HG02798 (cell line): ENCODE measurements at regions not wholly inside any gene's neighbourhood (a gene's known extent, or its start where the extent isn't known, plus 50 kb on each side); places are given as distances from the start of the nearest gene placed in this dataset.
A peak's percentile ranks its signal among the peaks of the same experiment; 100 is the strongest.
"Not testable (repeated sequence)": the region's sequence is repeated elsewhere in the genome, so short reads cannot be mapped to it uniquely, and the experiment has no call there.

Experiments used
- ATAC-seq: cut with Tn5 transposase; IDR thresholded peaks from one replicate; pipeline ENCODE4 v1.9.1; 2021; ENCODE audit warnings: mild to moderate bottlenecking; ENCODE audit not compliant: unreplicated experiment, poor library complexity

DNA sequence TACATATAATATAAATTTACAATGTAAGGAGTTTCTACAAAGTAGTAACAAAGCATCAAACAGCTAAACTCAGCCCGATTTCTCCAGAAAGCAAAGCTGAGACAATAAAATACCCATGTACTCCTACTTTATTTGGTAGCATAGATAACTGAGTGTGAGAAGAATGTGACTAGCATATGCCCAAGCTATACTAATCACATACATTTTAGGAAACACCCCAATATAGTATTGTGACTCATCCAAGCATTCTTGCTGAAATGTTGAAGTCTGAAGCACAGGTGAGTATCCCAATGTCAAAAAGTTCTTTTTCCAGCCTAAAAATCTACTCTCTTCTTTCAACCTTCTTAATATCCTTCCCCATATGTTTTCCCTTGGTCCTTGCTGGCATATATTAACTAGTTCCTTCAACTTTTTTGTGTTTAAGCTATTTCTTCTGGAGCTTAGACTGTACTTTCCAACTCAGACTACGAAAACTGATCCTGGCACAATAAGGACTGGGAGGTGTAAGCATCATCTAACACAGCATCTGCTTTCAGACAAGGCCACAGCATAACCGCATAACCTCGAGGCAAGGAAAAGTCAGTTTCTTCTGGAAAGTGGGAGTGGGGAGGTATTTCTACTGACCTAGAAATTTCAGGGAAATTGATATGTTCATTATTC, 163.0 kb upstream of the RNPC3 start:
- no peak for ATAC-seq

DNA sequence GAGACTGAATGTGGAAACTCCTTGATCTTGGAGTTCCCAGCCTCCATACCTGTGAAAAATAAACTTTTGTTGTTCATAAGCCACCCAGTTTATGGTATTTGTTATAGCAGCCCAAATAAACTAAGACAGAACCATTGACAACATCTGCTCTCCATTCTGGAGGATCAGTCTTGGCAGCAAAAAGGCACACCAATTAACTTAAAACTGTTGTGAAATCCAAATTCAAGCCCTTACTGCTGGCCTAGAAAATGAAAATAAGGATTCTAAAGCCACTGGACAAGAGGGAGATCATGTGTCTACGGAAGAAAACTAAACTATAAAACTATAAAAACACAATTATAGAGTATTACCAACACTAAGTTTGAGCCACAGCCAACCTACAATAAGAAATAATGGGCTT, 172.1 kb upstream of the RNPC3 start:
- ATAC-seq: no peak

DNA sequence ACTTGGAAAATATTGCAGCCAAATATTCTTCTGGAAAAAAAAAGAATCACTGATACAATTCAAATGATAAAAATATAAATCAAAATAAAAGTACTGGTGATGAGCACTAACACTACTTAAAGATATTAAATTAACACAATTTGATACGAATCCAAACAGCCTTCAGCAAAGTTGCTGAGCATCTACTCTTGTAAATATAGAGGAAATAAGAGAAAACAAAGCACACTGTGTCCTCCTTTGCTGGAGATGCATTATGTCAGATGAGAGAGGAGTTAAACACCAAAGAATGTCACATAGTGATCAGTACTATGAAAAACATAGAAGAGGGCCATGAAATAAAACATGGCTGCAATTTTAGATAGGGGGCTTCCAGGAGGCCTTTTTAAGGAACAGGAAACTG, 177.4 kb upstream of the RNPC3 start:
- no peak for ATAC-seq

DNA sequence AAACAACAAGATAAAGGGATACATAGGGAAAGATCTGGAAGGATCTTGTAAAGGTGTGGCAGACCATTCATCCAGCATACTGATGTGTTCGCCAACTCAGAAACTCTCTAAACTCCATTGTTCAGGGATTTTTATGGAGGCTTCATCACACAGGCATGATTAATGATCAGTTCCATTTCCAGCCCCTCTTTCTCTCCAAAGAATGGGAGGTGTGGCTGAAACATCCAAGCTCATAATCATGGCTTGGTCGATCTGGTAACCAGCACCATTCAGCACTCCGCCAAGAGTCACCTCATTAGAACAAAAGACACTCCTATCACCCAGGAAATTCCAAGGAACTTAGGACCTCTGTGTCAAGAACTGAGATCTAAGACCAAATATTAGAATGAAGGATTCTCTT, 180.6 kb upstream of the RNPC3 start:
- ATAC-seq: no peak

DNA sequence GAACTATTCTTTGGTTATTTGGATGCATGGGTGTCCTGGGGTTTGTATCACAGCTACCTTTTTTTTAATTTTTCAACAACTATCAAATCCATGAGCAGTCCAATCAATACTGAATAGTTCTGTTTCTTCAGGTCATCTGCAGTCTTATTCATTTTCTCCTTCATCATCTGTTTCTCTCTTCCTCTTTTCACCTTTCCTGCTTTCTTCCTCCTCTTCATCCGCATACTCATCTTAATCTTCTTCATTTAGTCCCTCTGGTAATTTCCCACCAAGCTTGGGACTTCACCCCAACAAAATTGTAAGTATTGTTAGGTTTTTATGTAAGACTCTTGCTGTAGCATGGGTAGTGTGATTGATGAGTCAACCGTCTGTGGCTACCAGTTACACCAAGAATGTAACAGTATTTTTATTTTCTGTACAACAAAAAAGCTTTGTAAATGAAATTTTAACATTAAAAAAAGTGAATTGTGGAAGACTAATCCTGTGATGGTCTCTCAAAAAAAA, 184.1 kb upstream of the RNPC3 start:
- ATAC-seq: peak; percentile 41

DNA sequence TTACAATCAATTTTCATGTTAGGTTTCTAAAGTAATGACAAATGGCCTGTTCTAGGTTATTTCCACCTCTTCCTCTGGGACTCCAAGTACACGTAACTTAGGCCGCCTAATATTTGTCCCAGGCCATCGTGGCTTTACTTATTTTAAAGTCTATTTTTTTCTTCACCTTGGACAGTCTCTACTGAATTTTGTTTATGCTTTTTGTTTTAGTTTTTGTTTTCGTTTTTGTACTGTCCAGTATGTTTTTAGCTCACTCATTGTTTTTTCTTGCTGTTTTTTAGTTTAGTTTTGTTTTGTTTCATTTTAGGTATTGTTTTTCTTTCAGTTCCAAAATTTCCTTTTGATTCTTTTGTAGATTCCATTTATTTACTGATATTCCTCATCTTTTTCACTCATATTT, 187.7 kb upstream of the RNPC3 start:
- peak; percentile 37 for ATAC-seq

DNA sequence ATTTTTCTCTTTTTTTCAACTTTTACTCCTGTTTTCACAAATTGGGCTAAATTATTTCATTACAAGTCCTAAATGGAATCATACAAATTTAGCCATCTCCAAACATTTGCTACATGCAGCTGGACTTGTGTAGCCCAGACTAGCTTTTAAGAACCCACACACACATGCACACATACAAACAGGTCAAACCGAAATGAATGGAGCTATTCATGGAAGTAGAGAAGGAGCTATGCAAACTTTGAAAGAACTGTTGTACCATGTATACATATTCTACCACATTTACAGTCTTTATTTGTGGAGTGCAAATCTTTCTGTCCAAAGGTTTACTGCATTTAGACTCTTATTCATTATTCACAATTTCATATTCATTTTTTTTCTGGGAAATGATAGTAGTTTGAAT, 189.1 kb upstream of the RNPC3 start:
- no peak for ATAC-seq

DNA sequence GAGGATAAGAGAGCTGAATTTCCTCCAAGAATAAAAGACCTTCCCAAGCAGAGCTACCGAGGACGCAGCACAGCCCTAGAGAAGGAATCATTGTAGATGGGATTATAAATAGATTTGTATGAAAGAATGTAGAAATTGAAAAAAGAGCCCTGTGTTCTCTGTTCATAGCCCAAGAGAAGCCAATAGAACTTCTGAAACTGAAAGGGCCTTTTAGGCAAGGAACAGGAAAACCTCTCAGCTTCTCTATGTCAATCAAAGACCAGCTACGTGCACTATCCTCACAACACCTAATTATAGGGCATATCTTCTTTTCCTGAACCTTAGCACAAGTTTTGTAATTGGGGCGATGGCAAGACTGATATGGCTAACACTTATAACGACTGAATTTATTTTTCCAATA, 192.4 kb upstream of the RNPC3 start:
- ATAC-seq: peak; percentile 79

DNA sequence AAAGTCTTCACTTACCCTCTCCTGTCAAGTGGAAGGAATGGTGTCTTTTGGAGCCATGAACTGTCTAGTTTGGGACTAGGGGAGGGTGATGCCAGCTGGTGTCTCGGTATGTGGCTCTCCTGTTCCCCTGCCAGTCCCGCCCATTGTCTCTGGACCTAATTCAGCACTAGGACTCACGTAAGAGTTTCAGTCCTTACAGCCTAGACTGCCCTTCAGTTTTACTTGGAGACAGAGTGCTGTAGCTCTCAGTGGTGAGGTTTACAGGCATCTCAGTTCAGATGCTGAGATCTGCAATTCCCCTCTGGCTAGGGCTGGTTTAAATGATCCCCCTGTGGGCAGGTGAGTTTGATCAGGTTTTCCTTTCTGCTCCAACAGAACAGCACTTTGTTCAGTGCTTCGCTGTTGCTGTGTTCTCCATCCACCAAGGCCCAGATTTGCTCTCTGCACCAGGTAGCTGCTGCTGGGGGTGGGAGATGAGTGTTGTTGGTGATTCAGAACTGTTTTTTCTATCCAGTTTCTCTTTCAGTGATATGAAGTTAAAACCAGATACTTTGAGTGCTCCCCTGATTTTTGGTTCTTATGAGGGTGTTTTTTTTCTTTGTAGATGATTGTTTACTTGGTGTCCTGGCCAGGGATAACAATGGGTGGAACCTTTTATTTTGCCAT, 198.3 kb upstream of the RNPC3 start:
- ATAC-seq: peak; percentile 60

DNA sequence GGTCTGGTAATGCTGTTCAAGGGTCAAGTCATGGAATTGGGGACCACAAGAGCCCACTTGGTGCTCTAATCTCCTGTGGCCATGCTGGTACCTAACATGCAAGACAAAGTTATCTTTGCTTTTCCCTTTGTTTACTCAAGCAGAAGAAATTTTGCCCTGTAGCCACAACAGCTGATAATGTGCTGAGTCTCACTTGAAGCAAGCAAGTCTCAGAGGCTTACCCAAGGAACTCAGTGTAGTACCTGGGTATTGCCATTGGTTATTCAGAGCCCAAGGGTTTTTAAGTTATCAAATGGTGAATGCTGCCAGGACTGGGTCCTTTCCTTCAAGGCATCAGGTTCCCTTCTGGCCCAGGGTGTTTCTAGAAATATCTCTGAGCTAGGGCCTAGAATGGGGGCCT, 198.9 kb upstream of the RNPC3 start:
- ATAC-seq: no peak

DNA sequence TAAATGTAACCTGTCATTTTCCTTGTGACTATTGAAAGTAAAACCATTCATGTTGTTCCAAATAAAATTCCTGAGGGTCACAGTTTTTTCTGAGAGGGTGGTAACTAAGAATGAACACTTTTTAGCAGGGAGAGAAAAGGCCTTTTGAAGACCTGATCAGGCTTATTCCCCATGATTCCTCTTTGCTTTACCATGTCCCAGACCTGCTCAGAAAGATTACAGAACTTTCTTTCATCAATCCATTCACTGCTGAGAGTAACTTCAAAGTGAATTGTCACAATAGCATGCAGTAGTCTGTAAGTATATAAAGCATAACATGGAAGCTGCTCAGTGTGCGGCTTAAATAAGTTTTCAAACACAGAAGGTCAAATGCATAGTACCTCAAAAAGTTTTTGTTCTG, 201.5 kb upstream of the COL11A1 start:
- ATAC-seq: no peak

DNA sequence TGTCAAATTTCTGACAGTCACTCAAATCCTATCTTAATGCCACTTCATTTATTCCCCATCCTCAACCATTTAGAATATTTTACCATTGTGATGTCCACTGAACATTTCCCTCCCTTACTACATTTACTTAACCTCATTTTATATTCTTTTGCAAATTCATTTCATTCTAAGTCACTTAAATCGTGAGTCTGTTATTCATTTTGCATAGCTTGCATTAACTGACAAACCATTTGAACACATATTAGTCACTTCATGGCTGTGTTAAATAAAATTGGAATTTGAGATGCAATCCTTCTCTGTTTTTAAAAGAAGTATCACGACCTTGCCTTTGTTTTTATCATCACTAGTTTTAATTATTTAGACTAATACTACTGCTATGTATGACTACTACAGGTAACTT, 199.4 kb upstream of the COL11A1 start:
- ATAC-seq: no peak

DNA sequence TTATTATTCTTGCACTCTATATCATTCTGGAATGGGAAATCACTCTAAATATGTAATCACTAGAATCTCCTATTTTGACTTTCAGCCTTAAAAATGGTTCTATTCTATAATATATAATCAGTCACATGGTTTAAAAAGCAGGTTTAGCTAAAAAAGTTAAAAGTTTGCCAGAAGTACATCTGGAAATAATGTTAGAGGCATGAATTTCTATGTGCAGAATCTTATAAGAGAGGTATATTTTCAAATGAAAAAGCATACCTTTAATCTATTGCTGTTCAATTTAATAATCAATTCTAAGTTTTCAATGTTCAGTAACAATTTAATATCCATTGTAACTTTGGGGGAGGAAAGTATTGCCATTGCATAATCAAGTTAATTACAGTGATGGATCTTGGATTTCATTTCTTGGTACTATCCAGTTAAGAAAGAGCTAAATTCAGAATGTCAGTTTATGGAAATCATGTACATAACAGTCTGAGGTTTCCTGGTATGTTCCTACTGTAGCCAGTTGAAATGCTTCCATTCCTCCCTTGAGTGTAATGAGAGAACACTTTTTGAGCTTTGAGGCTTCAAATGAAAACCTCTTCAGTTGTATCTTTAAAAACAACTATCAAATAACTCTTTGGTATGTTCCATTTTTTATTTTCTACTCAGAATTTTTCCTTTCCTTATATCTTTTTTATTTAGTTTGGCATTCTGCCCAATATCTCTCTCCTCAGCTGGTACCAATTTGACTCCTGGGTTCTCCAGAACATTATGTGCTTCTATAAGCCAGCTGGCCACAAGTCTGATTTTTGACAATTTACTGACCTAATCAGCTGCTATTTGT, 175.7 kb upstream of the COL11A1 start:
- no peak for ATAC-seq

DNA sequence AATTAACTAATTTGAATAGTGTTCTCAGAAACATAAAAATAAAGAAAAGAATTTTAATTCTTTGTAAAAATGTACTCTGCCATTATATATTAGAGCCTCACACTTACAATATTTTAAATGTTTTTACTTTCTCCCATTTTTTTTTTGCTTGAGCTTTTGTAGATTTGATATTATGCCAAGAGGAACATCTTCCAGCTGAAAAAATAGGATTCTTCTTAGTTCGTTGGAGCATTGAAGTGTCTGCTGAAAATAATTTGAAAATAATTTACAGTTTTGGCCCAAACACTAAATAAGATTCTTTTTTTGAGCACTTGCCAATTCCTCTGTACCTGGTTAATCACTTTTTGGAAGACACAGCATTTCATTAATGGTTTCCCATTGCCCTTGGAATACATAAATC, 175.0 kb upstream of the COL11A1 start:
- ATAC-seq: no peak

DNA sequence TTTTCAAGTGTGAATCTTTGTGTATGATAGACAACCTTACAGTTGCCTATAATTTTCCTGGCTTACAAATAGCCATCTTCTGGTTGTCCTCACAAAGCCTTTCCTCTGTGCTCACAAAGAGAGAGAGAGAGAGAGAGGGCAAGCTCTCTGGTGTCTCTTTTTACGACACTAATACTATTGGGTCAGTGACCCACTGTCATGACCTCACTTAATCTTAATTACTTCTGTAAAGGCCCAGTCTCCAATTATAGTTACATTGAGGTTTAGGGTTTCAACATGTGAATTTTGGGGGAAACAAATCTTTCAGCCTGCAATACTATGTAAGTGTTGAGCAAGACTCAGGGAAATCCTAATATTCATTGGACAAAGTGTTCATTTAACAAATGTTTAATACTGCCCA, 167.4 kb upstream of the COL11A1 start:
- no peak for ATAC-seq

DNA sequence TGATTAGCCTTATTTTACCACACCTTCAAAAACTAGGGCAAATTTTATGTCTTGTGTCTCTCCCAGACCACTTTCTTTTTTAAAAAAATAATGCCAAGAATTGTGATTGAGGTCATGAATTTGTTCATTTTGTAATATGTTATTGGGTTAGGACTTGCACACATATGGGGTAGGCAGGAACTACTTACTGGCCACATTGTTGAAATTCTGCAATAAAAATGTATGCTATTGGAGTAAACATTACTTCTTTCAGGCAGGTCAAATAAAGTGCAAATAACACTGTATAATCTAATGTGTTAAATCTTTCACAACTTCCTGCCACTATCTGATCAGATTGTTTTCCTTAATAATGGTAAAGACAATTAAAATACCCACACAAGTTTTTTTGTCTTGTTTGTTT, 166.6 kb upstream of the COL11A1 start:
- no peak for ATAC-seq

DNA sequence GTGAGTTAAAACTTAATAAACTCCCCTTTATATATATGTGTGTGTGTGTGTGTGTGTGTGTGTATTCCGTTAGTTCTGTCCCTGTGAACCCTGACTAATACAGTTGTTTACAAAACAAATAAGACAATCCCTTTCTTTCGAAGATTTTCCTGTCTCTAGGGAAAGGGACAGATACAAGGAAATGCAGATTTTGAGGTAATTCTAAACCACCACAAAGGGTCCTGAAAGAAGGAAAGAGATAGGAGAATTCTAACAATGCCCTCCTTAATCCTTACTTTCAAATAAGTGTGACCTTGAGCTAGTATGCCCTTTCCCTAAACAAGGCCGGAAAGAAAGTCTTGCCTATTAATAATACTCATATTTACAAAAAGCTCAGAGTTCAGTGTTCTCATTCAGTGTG, 164.8 kb upstream of the COL11A1 start:
- no peak for ATAC-seq

DNA sequence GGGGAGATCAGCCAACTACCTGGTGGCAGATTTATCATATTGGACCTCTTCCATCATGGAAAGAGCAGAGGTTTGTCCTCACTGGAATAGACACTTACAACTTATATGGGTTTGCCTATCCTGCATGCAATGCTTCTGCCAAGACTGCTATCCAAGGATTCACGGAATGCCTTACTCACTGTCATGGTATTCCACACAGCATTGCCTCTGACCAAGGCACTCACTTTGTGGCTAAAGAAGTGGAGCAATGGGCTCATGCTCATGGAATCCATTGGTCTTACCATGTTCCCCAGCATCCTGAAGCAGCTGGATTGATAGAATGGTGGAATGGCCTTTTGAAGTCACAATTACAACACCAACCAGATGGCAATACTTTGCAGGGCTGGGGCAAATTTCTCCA, 163.1 kb upstream of the COL11A1 start:
- not testable (repeated sequence) for ATAC-seq

DNA sequence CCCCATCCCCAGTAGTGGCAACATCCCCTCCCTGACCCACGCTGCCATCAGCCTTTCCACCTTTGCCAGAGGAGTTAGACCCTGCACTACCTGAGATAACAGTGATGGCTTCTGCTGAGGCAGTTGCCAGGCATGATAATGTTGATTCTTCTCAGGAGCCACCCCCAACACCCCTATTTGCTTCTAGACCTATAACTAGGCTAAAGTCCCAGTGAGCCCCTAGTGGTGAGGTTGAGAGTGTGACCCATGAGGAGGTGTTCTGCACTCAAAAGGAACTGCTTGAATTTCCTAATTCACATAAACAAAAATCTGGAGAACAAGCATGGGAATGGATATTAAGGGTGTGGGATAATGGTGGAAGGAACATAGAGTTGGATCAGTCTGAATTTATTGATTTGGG, 159.6 kb upstream of the COL11A1 start:
- ATAC-seq: no peak

DNA sequence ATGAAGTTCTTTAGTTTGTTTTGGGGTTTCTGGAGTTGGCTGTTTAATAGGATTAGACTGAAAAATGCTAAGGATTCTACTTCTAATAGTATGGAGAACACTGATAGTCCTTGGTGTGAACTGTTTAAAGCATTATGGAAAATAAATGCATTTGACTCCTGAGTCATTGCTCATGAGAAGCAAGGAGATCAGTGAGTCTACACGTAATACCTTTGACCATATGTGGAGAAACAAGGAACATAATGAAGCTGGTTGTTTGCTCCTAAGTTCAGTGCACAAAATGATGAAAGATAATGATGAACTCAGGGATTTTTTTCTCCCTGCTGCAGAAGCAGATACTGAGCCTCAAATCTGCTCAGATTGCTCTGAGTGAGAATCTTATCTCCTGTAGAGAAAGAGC, 158.9 kb upstream of the COL11A1 start:
- ATAC-seq: no peak

DNA sequence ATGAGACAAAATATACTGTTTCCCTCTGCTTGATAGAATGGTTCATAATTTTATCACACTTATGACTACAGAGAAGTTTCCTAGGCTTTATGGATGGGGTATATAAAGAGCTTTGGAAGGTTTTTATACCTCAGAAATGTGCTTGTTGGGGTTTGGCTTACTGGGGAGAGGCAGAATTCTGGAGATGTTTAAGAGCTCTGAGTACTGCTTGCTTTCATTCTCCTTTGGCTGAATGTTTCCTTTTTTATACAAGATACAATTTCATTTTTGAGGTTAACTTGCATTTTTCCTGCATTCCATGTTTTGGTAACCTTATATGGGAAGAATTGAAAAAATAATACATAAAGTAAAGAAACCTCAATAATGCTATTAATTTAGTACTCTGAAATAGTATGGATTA, 157.7 kb upstream of the COL11A1 start:
- ATAC-seq: no peak
